ENCODE measurements at regions not wholly inside any gene's neighbourhood (a gene's known extent, or its start where the extent isn't known, plus 50 kb on each side); places are given as distances from the start of the nearest gene placed in this dataset.

- Histone ChIP-seq H3K9me3 (replicated peaks; ENCODE audit: control insufficient read depth, insufficient read depth, low read length) (no peaks in the 10 kb centered on the region), H3K4me3 (replicated peaks in 1 of 3; ENCODE audit: insufficient read depth in 1 of 3, low read depth in 1 of 3, low read length in 3 of 3) (no peak overlapping the region), H3K27ac (ENCODE audit: insufficient read depth, low read depth, low read length) (no peak overlapping the region), H3K27me3 (ENCODE audit: control insufficient read depth in 2 of 2, insufficient read depth in 2 of 2, low read length in 2 of 2) (peaks cover 0 to 3% of the 10 kb centered on the region in 2 experiments), H4K20me1 (replicated peaks; ENCODE audit: control insufficient read depth, extremely low read depth, insufficient read depth, low read length) (no peaks in the 10 kb centered on the region), H3K4me2 (ENCODE audit: insufficient read depth, low read length) (no peak overlapping the region), H3K4me1 (ENCODE audit: control insufficient read depth, extremely low read depth, insufficient read depth, low read length) (no peaks in the 10 kb centered on the region), H2AFZ (ENCODE audit: low read depth, low read length) (no peak overlapping the region), H3K9ac (replicated peaks; ENCODE audit: extremely low read depth, insufficient read depth, low read length) (no peak overlapping the region), H3K79me2 (ENCODE audit: control insufficient read depth, insufficient read depth, low read length) (no peaks in the 10 kb centered on the region), H3K9me1 (replicated peaks; ENCODE audit: control insufficient read depth, extremely low read depth, insufficient read depth, low read length) (no peaks in the 10 kb centered on the region), H3K36me3 (ENCODE audit: control insufficient read depth in 2 of 2, extremely low read depth in 1 of 2, insufficient read depth in 2 of 2, low read length in 2 of 2) (no peaks in the 10 kb centered on the region)
- intact Hi-C loops (cut with micrococcal nuclease): no loop called here
- ChIA-PET CTCF (no interaction called here), POLR2A (no interaction called here)
- dilution Hi-C loops (cut with MboI; ENCODE audit: extremely low pct_ligation_motif_present, low sequenced_read_pairs): no loop called here
- TF ChIP-seq JUN (IDR thresholded peaks at IDR 0.05; ENCODE audit: borderline replicate concordance, insufficient read depth, insufficient read length, low read depth): no peak
- TF ChIP-seq POLR2AphosphoS5 (IDR thresholded peaks at IDR 0.05; ENCODE audit: insufficient read depth, low read depth, low read length): no peak
- TF ChIP-seq GATA2 (IDR thresholded peaks at IDR 0.05; ENCODE audit: insufficient read depth, insufficient read length, low read depth, low read length): no peak
- no peak for TF ChIP-seq POLR2A (IDR thresholded peaks at IDR 0.05; ENCODE audit: low read depth, low read length)
- no peak for TF ChIP-seq EZH2 (IDR thresholded peaks at IDR 0.05; ENCODE audit: borderline replicate concordance, low read depth, low read length, severe bottlenecking)
- TF ChIP-seq, protein P1, sequence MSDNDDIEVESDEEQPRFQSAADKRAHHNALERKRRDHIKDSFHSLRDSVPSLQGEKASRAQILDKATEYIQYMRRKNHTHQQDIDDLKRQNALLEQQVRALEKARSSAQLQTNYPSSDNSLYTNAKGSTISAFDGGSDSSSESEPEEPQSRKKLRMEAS (IDR thresholded peaks at IDR 0.05; ENCODE audit: insufficient read depth, insufficient read length): no peak
- TF ChIP-seq FOS (IDR thresholded peaks at IDR 0.05; ENCODE audit: borderline replicate concordance, insufficient read depth, low read length): no peak
- no peak for TF ChIP-seq MYC (IDR thresholded peaks at IDR 0.05; ENCODE audit: low read depth, low read length)
- no peak for TF ChIP-seq CTCF (IDR thresholded peaks at IDR 0.05; ENCODE audit: extremely low read depth in 1 of 2, insufficient read depth in 1 of 2, low read depth in 1 of 2, low read length in 2 of 2)
- no peak for FAIRE-seq
- no peak for DNase-seq (ENCODE audit: low read depth, low spot score)
- no TSS peak for BruUV-seq (replicated peaks)
Observed at GRCh38 chr12:53867216-53868012, 71.2 kb upstream of the HOXC13 start.
